ENCODE measurements at regions not wholly inside any gene's neighbourhood (a gene's known extent, or its start where the extent isn't known, plus 50 kb on each side); places are given as distances from the start of the nearest gene placed in this dataset.

DNA sequence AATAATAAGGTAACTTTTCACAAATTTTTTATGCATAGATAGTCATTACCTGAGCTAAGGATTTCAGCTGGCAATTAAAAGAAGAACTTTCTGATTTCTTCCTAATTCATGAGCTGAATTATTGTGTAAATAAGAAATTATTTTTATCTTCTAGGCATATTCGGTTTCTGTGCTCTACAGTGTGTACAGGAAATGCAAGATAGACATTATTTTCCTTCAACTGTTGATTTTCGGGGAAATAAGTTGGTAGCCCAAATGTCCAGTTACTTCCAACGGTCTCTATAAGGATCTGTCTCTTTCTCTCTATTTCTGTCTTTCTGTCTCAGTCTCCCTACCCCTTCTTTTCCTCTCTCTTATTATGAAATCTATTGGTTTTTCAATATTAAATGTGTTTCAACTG is 137.3 kb upstream of the CLNK start:
- H3K36me3 Mint-ChIP-seq = no peaks in the 10 kb centered on the region
- no peak for ATAC-seq
- H3K4me3 Mint-ChIP-seq = no peak overlapping the region
- Histone ChIP-seq H3K9me3 (ENCODE audit: control insufficient read depth, insufficient read depth, low read length) (no peaks in the 10 kb centered on the region), H3K4me3 (ENCODE audit: low read length) (no peak overlapping the region), H3K36me3 (ENCODE audit: control insufficient read depth, insufficient read depth, low read length) (no peaks in the 10 kb centered on the region), H3K27ac (ENCODE audit: low read length) (no peak overlapping the region), H3K27me3 (ENCODE audit: control insufficient read depth, insufficient read depth, low read length) (no peaks in the 10 kb centered on the region), H3K4me1 (ENCODE audit: control insufficient read depth, insufficient read depth, low read length) (no peaks in the 10 kb centered on the region)
- H3K9me3 Mint-ChIP-seq = no peaks in the 10 kb centered on the region
- no peak for DNase-seq
- H3K27ac Mint-ChIP-seq = no peak overlapping the region
- no peaks in the 10 kb centered on the region for H3K4me1 Mint-ChIP-seq
- intact Hi-C loops (cut with micrococcal nuclease) = no loop called here
- no peak for TF ChIP-seq CTCF (IDR thresholded peaks at IDR 0.05)
- H3K27me3 Mint-ChIP-seq (ENCODE audit: low read depth in 2 of 2) = no peaks in the 10 kb centered on the region
- WGBS (ENCODE audit: insufficient coverage) = 93% methylated on average over 2 of the region's 3 CpGs

DNA sequence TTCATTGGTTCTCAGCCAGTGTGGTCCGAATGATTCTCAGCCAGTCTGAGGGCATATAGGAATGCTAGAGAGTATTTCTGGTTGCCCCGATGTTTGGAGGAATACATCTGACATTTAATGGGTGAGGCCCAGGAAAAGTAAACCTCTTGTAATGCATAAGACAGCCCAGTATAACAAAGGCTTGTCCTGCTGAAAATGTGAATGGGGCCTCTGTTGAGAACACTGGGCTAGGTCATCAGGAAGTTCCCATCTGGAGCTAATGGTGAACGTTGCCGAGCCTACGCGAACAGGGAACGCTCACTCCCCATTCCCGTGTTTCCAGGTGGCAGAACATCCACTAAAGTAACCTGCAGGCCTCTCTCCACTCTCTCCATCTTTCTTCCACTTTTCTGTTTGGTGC is 132.0 kb upstream of the CLNK start:
- no peak for DNase-seq
- Histone ChIP-seq H3K36me3 (ENCODE audit: control insufficient read depth, insufficient read depth, low read length) (no peaks in the 10 kb centered on the region), H3K27ac (ENCODE audit: low read length) (no peak overlapping the region), H3K4me1 (ENCODE audit: control insufficient read depth, insufficient read depth, low read length) (no peaks in the 10 kb centered on the region), H3K4me3 (ENCODE audit: low read length) (no peak overlapping the region), H3K27me3 (ENCODE audit: control insufficient read depth, insufficient read depth, low read length) (no peaks in the 10 kb centered on the region), H3K9me3 (ENCODE audit: control insufficient read depth, insufficient read depth, low read length) (no peaks in the 10 kb centered on the region)
- 90% methylated on average over 8 of the region's 8 CpGs for WGBS (ENCODE audit: insufficient coverage)
- TF ChIP-seq CTCF (IDR thresholded peaks at IDR 0.05) = no peak
- H3K4me1 Mint-ChIP-seq = no peaks in the 10 kb centered on the region
- no peak overlapping the region for H3K27ac Mint-ChIP-seq
- H3K36me3 Mint-ChIP-seq = no peaks in the 10 kb centered on the region
- no peak overlapping the region for H3K4me3 Mint-ChIP-seq
- H3K27me3 Mint-ChIP-seq (ENCODE audit: low read depth in 2 of 2) = no peaks in the 10 kb centered on the region
- intact Hi-C loops (cut with micrococcal nuclease) = no loop called here
- no peak for ATAC-seq
- H3K9me3 Mint-ChIP-seq = no peaks in the 10 kb centered on the region

DNA sequence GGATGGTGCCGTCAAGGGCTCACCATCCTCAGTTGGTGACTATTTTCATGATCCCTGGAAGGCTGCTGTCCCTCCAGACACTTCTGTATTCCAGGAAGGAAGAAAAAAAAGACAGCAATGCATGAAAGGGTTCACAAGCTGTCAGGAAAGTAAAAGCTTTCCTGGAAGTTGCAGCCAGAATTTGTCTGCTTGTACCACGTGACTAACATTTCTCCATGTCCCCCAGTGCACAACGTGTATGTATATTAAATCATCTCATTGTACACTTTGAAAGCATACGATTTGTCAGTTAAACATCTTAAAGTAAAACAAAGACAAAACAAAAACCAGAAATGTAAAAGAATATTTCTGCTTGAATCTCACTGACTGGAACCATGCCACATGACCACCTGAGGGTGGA is 127.4 kb upstream of the CLNK start:
- H3K36me3 ChIP-seq (ENCODE audit: control insufficient read depth, insufficient read depth, low read length) = no peaks in the 10 kb centered on the region
- ATAC-seq (no peak), DNase-seq (no peak)
- H3K27ac ChIP-seq (ENCODE audit: low read length) = no peak overlapping the region
- no peaks in the 10 kb centered on the region for H3K36me3 Mint-ChIP-seq
- H3K4me1 ChIP-seq (ENCODE audit: control insufficient read depth, insufficient read depth, low read length) = no peaks in the 10 kb centered on the region
- WGBS (ENCODE audit: insufficient coverage) = 76% methylated on average over 4 of the region's 4 CpGs
- no peak overlapping the region for H3K27ac Mint-ChIP-seq
- H3K9me3 ChIP-seq (ENCODE audit: control insufficient read depth, insufficient read depth, low read length) = no peaks in the 10 kb centered on the region
- no peaks in the 10 kb centered on the region for H3K4me1 Mint-ChIP-seq
- no peak overlapping the region for H3K4me3 ChIP-seq (ENCODE audit: low read length)
- no peak overlapping the region for H3K4me3 Mint-ChIP-seq
- no peaks in the 10 kb centered on the region for H3K27me3 Mint-ChIP-seq (ENCODE audit: low read depth in 2 of 2)
- no peaks in the 10 kb centered on the region for H3K27me3 ChIP-seq (ENCODE audit: control insufficient read depth, insufficient read depth, low read length)
- intact Hi-C loops (cut with micrococcal nuclease) = no loop called here
- H3K9me3 Mint-ChIP-seq = no peaks in the 10 kb centered on the region
- TF ChIP-seq CTCF (IDR thresholded peaks at IDR 0.05) = no peak

- no peaks in the 10 kb centered on the region for H3K36me3 ChIP-seq (ENCODE audit: control insufficient read depth, insufficient read depth, low read length)
- DNase-seq (no peak), ATAC-seq (no peak)
- no peak for TF ChIP-seq CTCF (IDR thresholded peaks at IDR 0.05)
- 100% methylated on average over 5 of the region's 7 CpGs for WGBS (ENCODE audit: insufficient coverage)
- no peaks in the 10 kb centered on the region for H3K4me1 ChIP-seq (ENCODE audit: control insufficient read depth, insufficient read depth, low read length)
- no peak overlapping the region for H3K4me3 ChIP-seq (ENCODE audit: low read length)
- Mint-ChIP-seq H3K36me3 (no peaks in the 10 kb centered on the region), H3K4me1 (no peaks in the 10 kb centered on the region), H3K27me3 (ENCODE audit: low read depth in 2 of 2) (peaks cover 4 to 7% of the 10 kb centered on the region in 2 donors), H3K4me3 (no peak overlapping the region), H3K9me3 (peaks cover 0 to 2% of the 10 kb centered on the region in 2 donors), H3K27ac (no peak overlapping the region)
- no peaks in the 10 kb centered on the region for H3K9me3 ChIP-seq (ENCODE audit: control insufficient read depth, insufficient read depth, low read length)
- H3K27me3 ChIP-seq (ENCODE audit: control insufficient read depth, insufficient read depth, low read length) = no peaks in the 10 kb centered on the region
- no peak overlapping the region for H3K27ac ChIP-seq (ENCODE audit: low read length)
- intact Hi-C loops (cut with micrococcal nuclease) = no loop called here
Observed at GRCh38 chr4:10810411-10810810, 125.8 kb upstream of the CLNK start.
